ENCODE measurements at regions not wholly inside any gene's neighbourhood (a gene's known extent, or its start where the extent isn't known, plus 50 kb on each side); places are given as distances from the start of the nearest gene placed in this dataset.
"Not testable (repeated sequence)": the region's sequence is repeated elsewhere in the genome, so short reads cannot be mapped to it uniquely, and the experiment has no call there.

DNA sequence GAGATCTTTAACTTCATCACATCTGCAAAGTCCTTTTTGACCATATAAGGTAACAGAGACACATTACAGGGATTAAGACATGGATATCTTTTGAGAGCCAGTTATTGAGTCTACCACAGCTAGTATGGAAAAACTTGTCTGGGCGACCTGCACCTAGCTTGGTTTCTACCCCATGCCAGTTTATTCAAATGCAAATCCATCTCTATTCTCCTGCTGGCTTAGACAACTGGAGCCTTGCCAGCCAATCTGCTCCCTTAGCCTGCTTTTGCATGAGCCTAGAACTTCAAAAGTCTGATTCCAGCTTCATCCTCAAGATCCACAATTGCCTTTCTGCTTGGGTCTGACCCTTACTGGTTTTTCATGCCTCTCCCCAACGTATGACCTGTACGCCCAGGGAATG is 212.0 kb upstream of the AFF2 start:
- Histone ChIP-seq H3K27me3 (ENCODE audit: control insufficient read depth in 3 of 3, insufficient read depth in 3 of 3, low read length in 2 of 3) (no peaks in the 10 kb centered on the region), H3K9me3 (ENCODE audit: control insufficient read depth in 4 of 4, insufficient read depth in 3 of 4, low read length in 3 of 4) (peaks cover 0 to 2% (median 0%) of the 10 kb centered on the region in 4 donors), H3K4me3 (no peak overlapping the region), H3K9ac (ENCODE audit: insufficient read depth in 1 of 2, low read length in 2 of 2) (no peak overlapping the region), H3K27ac (ENCODE audit: low read depth in 1 of 2, low read length in 1 of 2) (no peak overlapping the region), H3K36me3 (ENCODE audit: control insufficient read depth in 4 of 4, insufficient read depth in 4 of 4, low read length in 4 of 4) (no peaks in the 10 kb centered on the region), H3K4me1 (ENCODE audit: control insufficient read depth in 5 of 5, insufficient read depth in 5 of 5, low read length in 5 of 5) (no peaks in the 10 kb centered on the region)
- DNase-seq: no peak
- no peak for ATAC-seq (ENCODE audit: insufficient read depth, low FRiP score)
- 78 to 92% methylated on average over 3 of the region's 3 CpGs for WGBS, 2 donors
- TF ChIP-seq, protein P1, sequence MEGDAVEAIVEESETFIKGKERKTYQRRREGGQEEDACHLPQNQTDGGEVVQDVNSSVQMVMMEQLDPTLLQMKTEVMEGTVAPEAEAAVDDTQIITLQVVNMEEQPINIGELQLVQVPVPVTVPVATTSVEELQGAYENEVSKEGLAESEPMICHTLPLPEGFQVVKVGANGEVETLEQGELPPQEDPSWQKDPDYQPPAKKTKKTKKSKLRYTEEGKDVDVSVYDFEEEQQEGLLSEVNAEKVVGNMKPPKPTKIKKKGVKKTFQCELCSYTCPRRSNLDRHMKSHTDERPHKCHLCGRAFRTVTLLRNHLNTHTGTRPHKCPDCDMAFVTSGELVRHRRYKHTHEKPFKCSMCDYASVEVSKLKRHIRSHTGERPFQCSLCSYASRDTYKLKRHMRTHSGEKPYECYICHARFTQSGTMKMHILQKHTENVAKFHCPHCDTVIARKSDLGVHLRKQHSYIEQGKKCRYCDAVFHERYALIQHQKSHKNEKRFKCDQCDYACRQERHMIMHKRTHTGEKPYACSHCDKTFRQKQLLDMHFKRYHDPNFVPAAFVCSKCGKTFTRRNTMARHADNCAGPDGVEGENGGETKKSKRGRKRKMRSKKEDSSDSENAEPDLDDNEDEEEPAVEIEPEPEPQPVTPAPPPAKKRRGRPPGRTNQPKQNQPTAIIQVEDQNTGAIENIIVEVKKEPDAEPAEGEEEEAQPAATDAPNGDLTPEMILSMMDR (IDR thresholded peaks at IDR 0.05; ENCODE audit: control extremely low read depth, extremely low read depth): no peak

DNA sequence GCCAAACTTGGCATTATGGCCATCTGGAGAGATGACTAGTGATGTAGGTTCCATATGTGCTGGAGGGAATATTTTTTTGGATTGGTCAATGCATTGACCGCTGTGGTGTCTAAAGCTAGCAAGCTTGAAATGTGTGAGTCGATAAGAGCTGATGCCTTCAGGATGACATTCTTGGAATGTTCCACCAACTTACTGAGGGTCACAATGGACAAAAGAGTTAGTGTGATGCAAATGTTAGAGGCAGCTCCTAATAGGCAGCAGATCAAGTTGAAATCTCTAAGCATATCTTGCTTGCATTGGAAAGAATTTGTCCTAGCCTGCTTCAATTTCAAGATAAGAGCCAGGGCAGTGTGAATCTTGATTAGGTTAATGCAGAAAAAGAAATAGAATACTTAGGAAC is 210.4 kb upstream of the AFF2 start:
- ATAC-seq (ENCODE audit: insufficient read depth, low FRiP score) (no peak), DNase-seq (no peak)
- H3K36me3 ChIP-seq (ENCODE audit: control insufficient read depth in 4 of 4, insufficient read depth in 4 of 4, low read length in 4 of 4): no peaks in the 10 kb centered on the region
- no peaks in the 10 kb centered on the region for H3K4me1 ChIP-seq (ENCODE audit: control insufficient read depth in 5 of 5, insufficient read depth in 5 of 5, low read length in 5 of 5)
- no peak overlapping the region for H3K27ac ChIP-seq (ENCODE audit: low read depth in 1 of 2, low read length in 1 of 2)
- TF ChIP-seq, protein P1 (IDR thresholded peaks at IDR 0.05; ENCODE audit: control extremely low read depth, extremely low read depth): no peak
- H3K27me3 ChIP-seq (ENCODE audit: control insufficient read depth in 3 of 3, insufficient read depth in 3 of 3, low read length in 2 of 3): no peaks in the 10 kb centered on the region
- H3K4me3 ChIP-seq: no peak overlapping the region
- 89 to 96% methylated on average over 2 of the region's 2 CpGs for WGBS, 2 donors
- no peak overlapping the region for H3K9ac ChIP-seq (ENCODE audit: insufficient read depth in 1 of 2, low read length in 2 of 2)
- peaks cover 0 to 2% (median 0%) of the 10 kb centered on the region in 4 donors for H3K9me3 ChIP-seq (ENCODE audit: control insufficient read depth in 4 of 4, insufficient read depth in 3 of 4, low read length in 3 of 4)

DNA sequence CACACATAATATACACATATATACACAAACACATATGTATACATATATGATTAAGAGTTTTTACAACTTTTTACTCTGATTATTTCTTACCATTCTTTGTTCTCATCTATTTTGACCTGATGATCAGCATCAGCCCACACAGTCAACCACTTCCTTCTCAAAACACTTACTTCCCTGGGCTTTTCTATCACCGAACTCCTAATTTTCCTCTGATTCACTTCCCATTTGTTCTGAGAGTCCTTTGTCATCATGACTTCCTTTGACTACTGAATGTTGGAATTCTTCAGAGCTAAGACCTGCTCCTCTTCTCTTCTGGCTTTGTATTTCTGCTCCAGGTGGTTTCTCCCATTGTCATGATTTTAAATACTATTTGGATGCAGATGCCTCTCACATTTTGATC is 209.5 kb upstream of the AFF2 start:
- H3K4me3 ChIP-seq: no peak overlapping the region
- H3K27ac ChIP-seq (ENCODE audit: low read depth in 1 of 2, low read length in 1 of 2): no peak overlapping the region
- no peaks in the 10 kb centered on the region for H3K4me1 ChIP-seq (ENCODE audit: control insufficient read depth in 5 of 5, insufficient read depth in 5 of 5, low read length in 5 of 5)
- no peaks in the 10 kb centered on the region for H3K27me3 ChIP-seq (ENCODE audit: control insufficient read depth in 3 of 3, insufficient read depth in 3 of 3, low read length in 2 of 3)
- 14 to 53% methylated on average over 1 of the region's 1 CpG for WGBS, 2 donors
- TF ChIP-seq, protein P1 (IDR thresholded peaks at IDR 0.05; ENCODE audit: control extremely low read depth, extremely low read depth): no peak
- ATAC-seq (ENCODE audit: insufficient read depth, low FRiP score): no peak
- H3K9ac ChIP-seq (ENCODE audit: insufficient read depth in 1 of 2, low read length in 2 of 2): no peak overlapping the region
- DNase-seq: no peak
- peaks cover 0 to 2% (median 0%) of the 10 kb centered on the region in 4 donors for H3K9me3 ChIP-seq (ENCODE audit: control insufficient read depth in 4 of 4, insufficient read depth in 3 of 4, low read length in 3 of 4)
- H3K36me3 ChIP-seq (ENCODE audit: control insufficient read depth in 4 of 4, insufficient read depth in 4 of 4, low read length in 4 of 4): no peaks in the 10 kb centered on the region

DNA sequence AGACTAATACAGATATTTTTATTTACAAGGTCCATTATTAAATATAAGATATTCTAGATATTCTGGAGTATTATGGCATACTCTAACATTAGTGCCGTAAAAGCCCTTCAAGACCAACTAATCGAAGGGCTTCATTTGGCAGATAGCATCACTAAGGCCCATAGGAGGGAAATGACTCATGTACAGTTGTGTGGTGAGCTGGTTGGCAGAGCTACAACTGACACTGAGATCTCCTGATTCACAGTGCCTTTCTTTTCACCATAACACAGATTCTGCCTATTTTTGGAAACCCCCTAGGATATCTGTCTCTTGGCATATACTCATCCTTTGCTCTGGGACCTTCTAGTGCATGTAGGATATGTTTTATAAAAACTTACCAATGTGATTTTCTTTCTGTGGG is 201.7 kb upstream of the AFF2 start:
- TF ChIP-seq, protein P1 (IDR thresholded peaks at IDR 0.05; ENCODE audit: control extremely low read depth, extremely low read depth): no peak
- 81% methylated on average over 2 of the region's 2 CpGs for WGBS, 2 donors
- no peak overlapping the region for H3K4me3 ChIP-seq
- no peak overlapping the region for H3K9ac ChIP-seq (ENCODE audit: insufficient read depth in 1 of 2, low read length in 2 of 2)
- H3K4me1 ChIP-seq (ENCODE audit: control insufficient read depth in 5 of 5, insufficient read depth in 5 of 5, low read length in 5 of 5): no peaks in the 10 kb centered on the region
- ATAC-seq (ENCODE audit: insufficient read depth, low FRiP score) (no peak), DNase-seq (no peak)
- H3K9me3 ChIP-seq (ENCODE audit: control insufficient read depth in 4 of 4, insufficient read depth in 3 of 4, low read length in 3 of 4): no peaks in the 10 kb centered on the region
- no peaks in the 10 kb centered on the region for H3K36me3 ChIP-seq (ENCODE audit: control insufficient read depth in 4 of 4, insufficient read depth in 4 of 4, low read length in 4 of 4)
- H3K27ac ChIP-seq (ENCODE audit: low read depth in 1 of 2, low read length in 1 of 2): no peak overlapping the region
- H3K27me3 ChIP-seq (ENCODE audit: control insufficient read depth in 3 of 3, insufficient read depth in 3 of 3, low read length in 2 of 3): no peaks in the 10 kb centered on the region

DNA sequence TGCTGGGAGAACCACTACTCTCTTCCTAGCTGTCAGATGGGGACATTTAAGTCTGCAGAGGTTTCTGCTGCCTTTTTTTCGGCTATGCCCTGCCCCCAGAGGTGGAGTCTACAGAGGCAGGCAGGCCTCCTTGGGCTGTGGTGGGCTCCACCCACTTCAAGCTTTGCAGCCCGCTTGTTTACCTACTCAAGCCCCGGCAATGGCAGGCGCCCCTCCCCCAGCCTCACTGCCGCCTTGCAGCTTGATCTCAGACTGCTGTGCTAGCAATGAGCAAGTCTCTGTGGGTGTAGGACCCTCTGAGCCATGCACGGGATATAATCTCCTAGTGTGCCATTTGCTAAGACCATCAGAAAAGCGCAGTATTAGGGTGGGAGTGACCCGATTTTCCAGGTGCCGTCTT is 195.2 kb upstream of the AFF2 start:
- H3K27me3 ChIP-seq (ENCODE audit: control insufficient read depth in 3 of 3, insufficient read depth in 3 of 3, low read length in 2 of 3): not testable (repeated sequence)
- 90 to 96% methylated on average over 8 to 9 of the region's 9 CpGs for WGBS, 2 donors

More for the DNA sequence above, 195.2 kb upstream of the AFF2 start:
- not testable (repeated sequence) for H3K4me1 ChIP-seq (ENCODE audit: control insufficient read depth in 5 of 5, insufficient read depth in 5 of 5, low read length in 5 of 5); DNase-seq; H3K36me3 ChIP-seq (ENCODE audit: control insufficient read depth in 4 of 4, insufficient read depth in 4 of 4, low read length in 4 of 4); ATAC-seq (ENCODE audit: insufficient read depth, low FRiP score); H3K27ac ChIP-seq (ENCODE audit: low read depth in 1 of 2, low read length in 1 of 2); H3K9me3 ChIP-seq (ENCODE audit: control insufficient read depth in 4 of 4, insufficient read depth in 3 of 4, low read length in 3 of 4); H3K9ac ChIP-seq (ENCODE audit: insufficient read depth in 1 of 2, low read length in 2 of 2); H3K4me3 ChIP-seq
